ENCODE measurements at regions not wholly inside any gene's neighbourhood (a gene's known extent, or its start where the extent isn't known, plus 50 kb on each side); places are given as distances from the start of the nearest gene placed in this dataset.

- TF ChIP-seq YY1 (IDR thresholded peaks at IDR 0.05; ENCODE audit: low read depth) (no peak), TCF12 (IDR thresholded peaks at IDR 0.05; ENCODE audit: low read depth) (no peak), USF1 (IDR thresholded peaks at IDR 0.05) (no peak), ZBTB7A (IDR thresholded peaks at IDR 0.05; ENCODE audit: low read depth) (no peak), REST (IDR thresholded peaks at IDR 0.05; ENCODE audit: low read depth) (no peak), CREB1 (IDR thresholded peaks at IDR 0.05; ENCODE audit: low read depth) (no peak), EGR1 (IDR thresholded peaks at IDR 0.05) (no peak), RAD21 (IDR thresholded peaks at IDR 0.05; ENCODE audit: low read depth) (no peak), TAF1 (IDR thresholded peaks at IDR 0.05; ENCODE audit: low read depth) (no peak), EP300 (IDR thresholded peaks at IDR 0.05; ENCODE audit: borderline replicate concordance) (no peak), NFIC (IDR thresholded peaks at IDR 0.05) (no peak), TEAD4 (IDR thresholded peaks at IDR 0.05) (no peak), FOXM1 (IDR thresholded peaks at IDR 0.05; ENCODE audit: borderline replicate concordance, low read depth) (no peak)
Observed at GRCh38 chr6:2433266-2433665, 187.9 kb upstream of the GMDS start.

- TF ChIP-seq REST (IDR thresholded peaks at IDR 0.05; ENCODE audit: low read depth) (no peak), TAF1 (IDR thresholded peaks at IDR 0.05; ENCODE audit: low read depth) (no peak), RAD21 (IDR thresholded peaks at IDR 0.05; ENCODE audit: low read depth) (no peak), EGR1 (IDR thresholded peaks at IDR 0.05) (no peak), FOXM1 (IDR thresholded peaks at IDR 0.05; ENCODE audit: borderline replicate concordance, low read depth) (peak; percentile 53; the same call in 1 of the 2 replicates), CEBPB (IDR thresholded peaks at IDR 0.05) (no peak), NFIC (IDR thresholded peaks at IDR 0.05) (peak; percentile 56), CREB1 (IDR thresholded peaks at IDR 0.05; ENCODE audit: low read depth) (no peak), TEAD4 (IDR thresholded peaks at IDR 0.05) (peak; percentile 92), USF1 (IDR thresholded peaks at IDR 0.05) (no peak), ZBTB7A (IDR thresholded peaks at IDR 0.05; ENCODE audit: low read depth) (no peak), EP300 (IDR thresholded peaks at IDR 0.05; ENCODE audit: borderline replicate concordance) (peak; percentile 87), YY1 (IDR thresholded peaks at IDR 0.05; ENCODE audit: low read depth) (peak; percentile 52; the same call in 1 of the 2 replicates), TCF12 (IDR thresholded peaks at IDR 0.05; ENCODE audit: low read depth) (peak; percentile 71; the same call in 1 of the 2 replicates), MAX (IDR thresholded peaks at IDR 0.05) (peak; percentile 55)
Observed at GRCh38 chr6:2432292-2432691, 186.9 kb upstream of the GMDS start.

GRCh38 chr6:2430612-2431011, 185.2 kb upstream of the GMDS start:
- TF ChIP-seq CEBPB (IDR thresholded peaks at IDR 0.05) (no peak), YY1 (IDR thresholded peaks at IDR 0.05; ENCODE audit: low read depth) (no peak), FOXM1 (IDR thresholded peaks at IDR 0.05; ENCODE audit: borderline replicate concordance, low read depth) (no peak), NFIC (IDR thresholded peaks at IDR 0.05) (no peak), ZBTB7A (IDR thresholded peaks at IDR 0.05; ENCODE audit: low read depth) (no peak)

GRCh38 chr6:2429460-2429859, 184.1 kb upstream of the GMDS start:
- TF ChIP-seq FOXM1 (IDR thresholded peaks at IDR 0.05; ENCODE audit: borderline replicate concordance, low read depth): no peak
- TF ChIP-seq USF1 (IDR thresholded peaks at IDR 0.05): no peak
- TF ChIP-seq RAD21 (IDR thresholded peaks at IDR 0.05; ENCODE audit: low read depth): no peak
- no peak for TF ChIP-seq TCF12 (IDR thresholded peaks at IDR 0.05; ENCODE audit: low read depth)
- TF ChIP-seq TEAD4 (IDR thresholded peaks at IDR 0.05): no peak

GRCh38 chr6:2429032-2429431, 183.6 kb upstream of the GMDS start:
- TF ChIP-seq EP300 (IDR thresholded peaks at IDR 0.05; ENCODE audit: borderline replicate concordance) (no peak), YY1 (IDR thresholded peaks at IDR 0.05; ENCODE audit: low read depth) (no peak), ZBTB7A (IDR thresholded peaks at IDR 0.05; ENCODE audit: low read depth) (no peak), TAF1 (IDR thresholded peaks at IDR 0.05; ENCODE audit: low read depth) (no peak), EGR1 (IDR thresholded peaks at IDR 0.05) (no peak), TCF12 (IDR thresholded peaks at IDR 0.05; ENCODE audit: low read depth) (no peak), REST (IDR thresholded peaks at IDR 0.05; ENCODE audit: low read depth) (no peak), USF1 (IDR thresholded peaks at IDR 0.05) (no peak), NFIC (IDR thresholded peaks at IDR 0.05) (no peak), RAD21 (IDR thresholded peaks at IDR 0.05; ENCODE audit: low read depth) (no peak), TEAD4 (IDR thresholded peaks at IDR 0.05) (no peak), CREB1 (IDR thresholded peaks at IDR 0.05; ENCODE audit: low read depth) (no peak), FOXM1 (IDR thresholded peaks at IDR 0.05; ENCODE audit: borderline replicate concordance, low read depth) (no peak), MAX (IDR thresholded peaks at IDR 0.05) (no peak), CEBPB (IDR thresholded peaks at IDR 0.05) (no peak)
